ENCODE measurements at regions not wholly inside any gene's neighbourhood (a gene's known extent, or its start where the extent isn't known, plus 50 kb on each side); places are given as distances from the start of the nearest gene placed in this dataset.
"Not testable (repeated sequence)": the region's sequence is repeated elsewhere in the genome, so short reads cannot be mapped to it uniquely, and the experiment has no call there.

- no peak for DNase-seq
These were observed 89.0 kb upstream of the IRX2 start for GRCh38 chr5:2840372-2840915.

GRCh38 chr5:2836133-2836532, 84.7 kb upstream of the IRX2 start:
- no peak for DNase-seq

GRCh38 chr5:2833556-2833955, 82.1 kb upstream of the IRX2 start:
- no peak for DNase-seq

GRCh38 chr5:2832394-2832793, 80.9 kb upstream of the IRX2 start:
- DNase-seq: no peak

- DNase-seq: no peak
These were observed 77.8 kb upstream of the IRX2 start for GRCh38 chr5:2829239-2829638.

GRCh38 chr5:2818936-2819335, 67.5 kb upstream of the IRX2 start:
- no peak for DNase-seq

- DNase-seq: no peak
These were observed 65.6 kb upstream of the IRX2 start for GRCh38 chr5:2817031-2817603.

GRCh38 chr5:2813678-2814077, 62.2 kb upstream of the IRX2 start:
- DNase-seq: no peak

GRCh38 chr5:2810644-2811043, 59.2 kb upstream of the IRX2 start:
- no peak for DNase-seq

- not testable (repeated sequence) for DNase-seq
These were observed 55.8 kb upstream of the IRX2 start for GRCh38 chr5:2807244-2807643.

- DNase-seq: no peak
These were observed 54.7 kb upstream of the IRX2 start for GRCh38 chr5:2806176-2806575.

GRCh38 chr5:2805080-2805479, 53.6 kb upstream of the IRX2 start:
- DNase-seq: no peak

GRCh38 chr5:2803751-2804150, 52.3 kb upstream of the IRX2 start:
- DNase-seq: no peak

- DNase-seq: no peak
These were observed 51.4 kb upstream of the IRX2 start for GRCh38 chr5:2802693-2803365.

GRCh38 chr5:2801577-2802525, 50.4 kb upstream of the IRX2 start:
- peak; percentile 17 for DNase-seq
